Liver (tissue), 3 donors: ENCODE measurements at regions not wholly inside any gene's neighbourhood (a gene's known extent, or its start where the extent isn't known, plus 50 kb on each side); places are given as distances from the start of the nearest gene placed in this dataset.

Source experiments
- EGR1 ChIP-seq, 2 donors: IDR thresholded peaks; 2 replicates each; pipeline ENCODE4 v1.6.1; 2016 to 2018; ENCODE audit warnings: antibody characterized with exemption in 2 of 2, low read depth in 2 of 2
- FOXA1 ChIP-seq: IDR thresholded peaks from 2 replicates; pipeline ENCODE4 v1.6.1; 2016; ENCODE audit warnings: antibody characterized with exemption
- FOXA2 ChIP-seq: IDR thresholded peaks from 2 replicates; pipeline ENCODE4 v1.6.1; 2016; ENCODE audit warnings: antibody characterized with exemption
- GABPA ChIP-seq, 2 donors: IDR thresholded peaks in 1 of 2; conservative IDR thresholded peaks in 1 of 2; 2 replicates each; pipeline ENCODE4 v1.6.1; 2016; ENCODE audit warnings: antibody characterized with exemption in 2 of 2, mild to moderate bottlenecking in 1 of 2, moderate library complexity in 1 of 2
- JUND ChIP-seq, 2 donors: IDR thresholded peaks; 2 replicates each; pipeline ENCODE4 v1.6.1; 2016; ENCODE audit warnings: antibody characterized with exemption in 2 of 2
- RAD21 ChIP-seq, 2 donors: IDR thresholded peaks; 2 replicates each; pipeline ENCODE4 v1.6.1; 2016; ENCODE audit warnings: antibody characterized with exemption in 2 of 2, mild to moderate bottlenecking in 2 of 2
- SP1 ChIP-seq: IDR thresholded peaks from 2 replicates; pipeline ENCODE4 v1.6.1; 2018; ENCODE audit warnings: antibody characterized with exemption, mild to moderate bottlenecking
- YY1 ChIP-seq: IDR thresholded peaks from 2 replicates; pipeline ENCODE4 v1.6.1; 2016; ENCODE audit warnings: antibody characterized with exemption, mild to moderate bottlenecking
- TF ChIP-seq, protein P1 (sequence below): fragments of 150-350 bp; IDR thresholded peaks from 2 replicates; pipeline ENCODE4 v1.5.1; 2017; ENCODE audit warnings: improper control_type of control experiment, low read depth, low read length; ENCODE audit not compliant: missing input control
- TF ChIP-seq, protein P2 (sequence below): IDR thresholded peaks from 2 replicates; pipeline ENCODE4 v1.6.1; 2016; ENCODE audit warnings: antibody characterized with exemption, mild to moderate bottlenecking
- TF ChIP-seq, protein P3 (sequence below): IDR thresholded peaks from 2 replicates; pipeline ENCODE4 v1.6.1; 2016; ENCODE audit warnings: antibody characterized with exemption
- TF ChIP-seq, protein P4 (sequence below): IDR thresholded peaks from 2 replicates; pipeline ENCODE4 v1.6.1; 2016; ENCODE audit warnings: antibody characterized with exemption
- TF ChIP-seq, protein P5 (sequence below): IDR thresholded peaks from 2 replicates; pipeline ENCODE4 v1.6.1; 2016; ENCODE audit warnings: antibody characterized with exemption
- donor health status: healthy.
- donor health status: healthy.

DNA sequence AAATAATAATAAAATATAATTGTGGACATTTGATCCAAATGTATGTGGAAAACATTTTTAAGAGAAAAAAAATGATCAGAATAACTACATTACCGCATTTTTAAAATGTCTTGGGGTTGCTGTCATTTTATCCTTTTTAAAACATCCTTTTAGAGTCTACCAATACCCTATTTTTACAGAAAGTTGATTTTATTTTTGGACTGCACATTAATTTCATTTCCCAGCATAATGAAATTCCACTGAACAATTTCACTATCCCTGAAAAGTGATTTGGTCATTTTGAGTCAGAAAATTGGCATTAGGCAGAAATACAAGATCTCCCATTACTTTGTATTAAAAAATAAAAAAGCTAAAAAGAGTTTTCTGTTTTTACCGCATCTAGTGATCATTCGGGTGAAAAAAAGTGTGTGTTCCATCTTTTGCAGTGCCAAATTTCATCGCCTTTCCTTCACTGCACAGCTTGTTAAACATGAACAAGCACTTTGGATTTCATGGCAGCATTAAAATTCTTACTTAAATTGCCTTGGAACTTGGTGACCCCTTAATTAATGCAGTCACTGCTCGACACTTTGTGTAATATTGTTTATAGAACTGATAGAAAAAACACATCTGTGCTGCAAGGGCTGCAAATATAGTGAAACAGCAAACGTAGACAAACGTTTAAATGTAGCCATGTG, 611.7 kb downstream of the TSN start:
- TF ChIP-seq, protein P1, sequence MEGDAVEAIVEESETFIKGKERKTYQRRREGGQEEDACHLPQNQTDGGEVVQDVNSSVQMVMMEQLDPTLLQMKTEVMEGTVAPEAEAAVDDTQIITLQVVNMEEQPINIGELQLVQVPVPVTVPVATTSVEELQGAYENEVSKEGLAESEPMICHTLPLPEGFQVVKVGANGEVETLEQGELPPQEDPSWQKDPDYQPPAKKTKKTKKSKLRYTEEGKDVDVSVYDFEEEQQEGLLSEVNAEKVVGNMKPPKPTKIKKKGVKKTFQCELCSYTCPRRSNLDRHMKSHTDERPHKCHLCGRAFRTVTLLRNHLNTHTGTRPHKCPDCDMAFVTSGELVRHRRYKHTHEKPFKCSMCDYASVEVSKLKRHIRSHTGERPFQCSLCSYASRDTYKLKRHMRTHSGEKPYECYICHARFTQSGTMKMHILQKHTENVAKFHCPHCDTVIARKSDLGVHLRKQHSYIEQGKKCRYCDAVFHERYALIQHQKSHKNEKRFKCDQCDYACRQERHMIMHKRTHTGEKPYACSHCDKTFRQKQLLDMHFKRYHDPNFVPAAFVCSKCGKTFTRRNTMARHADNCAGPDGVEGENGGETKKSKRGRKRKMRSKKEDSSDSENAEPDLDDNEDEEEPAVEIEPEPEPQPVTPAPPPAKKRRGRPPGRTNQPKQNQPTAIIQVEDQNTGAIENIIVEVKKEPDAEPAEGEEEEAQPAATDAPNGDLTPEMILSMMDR = no peak
- TF ChIP-seq, protein P2, sequence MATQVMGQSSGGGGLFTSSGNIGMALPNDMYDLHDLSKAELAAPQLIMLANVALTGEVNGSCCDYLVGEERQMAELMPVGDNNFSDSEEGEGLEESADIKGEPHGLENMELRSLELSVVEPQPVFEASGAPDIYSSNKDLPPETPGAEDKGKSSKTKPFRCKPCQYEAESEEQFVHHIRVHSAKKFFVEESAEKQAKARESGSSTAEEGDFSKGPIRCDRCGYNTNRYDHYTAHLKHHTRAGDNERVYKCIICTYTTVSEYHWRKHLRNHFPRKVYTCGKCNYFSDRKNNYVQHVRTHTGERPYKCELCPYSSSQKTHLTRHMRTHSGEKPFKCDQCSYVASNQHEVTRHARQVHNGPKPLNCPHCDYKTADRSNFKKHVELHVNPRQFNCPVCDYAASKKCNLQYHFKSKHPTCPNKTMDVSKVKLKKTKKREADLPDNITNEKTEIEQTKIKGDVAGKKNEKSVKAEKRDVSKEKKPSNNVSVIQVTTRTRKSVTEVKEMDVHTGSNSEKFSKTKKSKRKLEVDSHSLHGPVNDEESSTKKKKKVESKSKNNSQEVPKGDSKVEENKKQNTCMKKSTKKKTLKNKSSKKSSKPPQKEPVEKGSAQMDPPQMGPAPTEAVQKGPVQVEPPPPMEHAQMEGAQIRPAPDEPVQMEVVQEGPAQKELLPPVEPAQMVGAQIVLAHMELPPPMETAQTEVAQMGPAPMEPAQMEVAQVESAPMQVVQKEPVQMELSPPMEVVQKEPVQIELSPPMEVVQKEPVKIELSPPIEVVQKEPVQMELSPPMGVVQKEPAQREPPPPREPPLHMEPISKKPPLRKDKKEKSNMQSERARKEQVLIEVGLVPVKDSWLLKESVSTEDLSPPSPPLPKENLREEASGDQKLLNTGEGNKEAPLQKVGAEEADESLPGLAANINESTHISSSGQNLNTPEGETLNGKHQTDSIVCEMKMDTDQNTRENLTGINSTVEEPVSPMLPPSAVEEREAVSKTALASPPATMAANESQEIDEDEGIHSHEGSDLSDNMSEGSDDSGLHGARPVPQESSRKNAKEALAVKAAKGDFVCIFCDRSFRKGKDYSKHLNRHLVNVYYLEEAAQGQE = no peak
- TF ChIP-seq GABPA (IDR thresholded peaks at IDR 0.05 in 1 of 2, conservative IDR thresholded peaks at IDR 0.05 in 1 of 2) (no peak), YY1 (no peak), FOXA2 (no peak), EGR1 (IDR thresholded peaks at IDR 0.05; ENCODE audit: low read depth in 2 of 2) (no peak), SP1 (no peak), JUND (IDR thresholded peaks at IDR 0.05) (no peak), RAD21 (IDR thresholded peaks at IDR 0.05) (no peak), FOXA1 (no peak)
- TF ChIP-seq, protein P3, sequence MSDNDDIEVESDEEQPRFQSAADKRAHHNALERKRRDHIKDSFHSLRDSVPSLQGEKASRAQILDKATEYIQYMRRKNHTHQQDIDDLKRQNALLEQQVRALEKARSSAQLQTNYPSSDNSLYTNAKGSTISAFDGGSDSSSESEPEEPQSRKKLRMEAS = no peak
- TF ChIP-seq, protein P4, sequence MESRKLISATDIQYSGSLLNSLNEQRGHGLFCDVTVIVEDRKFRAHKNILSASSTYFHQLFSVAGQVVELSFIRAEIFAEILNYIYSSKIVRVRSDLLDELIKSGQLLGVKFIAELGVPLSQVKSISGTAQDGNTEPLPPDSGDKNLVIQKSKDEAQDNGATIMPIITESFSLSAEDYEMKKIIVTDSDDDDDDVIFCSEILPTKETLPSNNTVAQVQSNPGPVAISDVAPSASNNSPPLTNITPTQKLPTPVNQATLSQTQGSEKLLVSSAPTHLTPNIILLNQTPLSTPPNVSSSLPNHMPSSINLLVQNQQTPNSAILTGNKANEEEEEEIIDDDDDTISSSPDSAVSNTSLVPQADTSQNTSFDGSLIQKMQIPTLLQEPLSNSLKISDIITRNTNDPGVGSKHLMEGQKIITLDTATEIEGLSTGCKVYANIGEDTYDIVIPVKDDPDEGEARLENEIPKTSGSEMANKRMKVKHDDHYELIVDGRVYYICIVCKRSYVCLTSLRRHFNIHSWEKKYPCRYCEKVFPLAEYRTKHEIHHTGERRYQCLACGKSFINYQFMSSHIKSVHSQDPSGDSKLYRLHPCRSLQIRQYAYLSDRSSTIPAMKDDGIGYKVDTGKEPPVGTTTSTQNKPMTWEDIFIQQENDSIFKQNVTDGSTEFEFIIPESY = no peak
- TF ChIP-seq, protein P5, sequence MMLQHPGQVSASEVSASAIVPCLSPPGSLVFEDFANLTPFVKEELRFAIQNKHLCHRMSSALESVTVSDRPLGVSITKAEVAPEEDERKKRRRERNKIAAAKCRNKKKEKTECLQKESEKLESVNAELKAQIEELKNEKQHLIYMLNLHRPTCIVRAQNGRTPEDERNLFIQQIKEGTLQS = no peak
